OCI-LY3 (cell line): ENCODE measurements at regions not wholly inside any gene's neighbourhood (a gene's known extent, or its start where the extent isn't known, plus 50 kb on each side); places are given as distances from the start of the nearest gene placed in this dataset.

Experiments
- H2AFZ ChIP-seq: fragments of 200-600, 300-600 bp; shearing (Covaris generic); 2 replicates; pipeline ENCODE4 v1.6.0; 2014; ENCODE audit warnings: antibody characterized with exemption, low read depth, low read length
- H3K27ac ChIP-seq: fragments of 200-600, 300-600 bp; sonication (generic); 2 replicates; pipeline ENCODE4 v1.5.1; 2014; ENCODE audit warnings: mild to moderate bottlenecking, low read length, moderate library complexity, mixed read lengths
- H3K27me3 ChIP-seq: fragments of 200-600, 300-600 bp; sonication (generic); 2 replicates; pipeline ENCODE4 v1.6.1; 2014; ENCODE audit warnings: low read depth, low read length, mixed read lengths
- H3K36me3 ChIP-seq: fragments of 200-600, 300-600 bp; sonication (generic); replicated peaks from 2 replicates; pipeline ENCODE3; 2014; ENCODE audit warnings: low read depth, low read length, mixed read lengths
- H3K4me1 ChIP-seq: fragments of 300-600, 200-600 bp; sonication (generic); 2 replicates; pipeline ENCODE4 v1.6.1; 2014; ENCODE audit warnings: low read length, mixed read lengths
- H3K4me2 ChIP-seq: fragments of 200-600, 300-600 bp; sonication (generic); 2 replicates; pipeline ENCODE4 v1.6.1; 2014; ENCODE audit warnings: low read length, mixed read lengths
- H3K4me3 ChIP-seq: fragments of 300-600, 200-600 bp; sonication (generic); 2 replicates; pipeline ENCODE4 v1.5.1; 2014; ENCODE audit warnings: antibody characterized with exemption, mild to moderate bottlenecking, low read length, moderate library complexity
- H3K79me2 ChIP-seq: fragments of 300-600, 200-600 bp; shearing (Covaris generic); 2 replicates; pipeline ENCODE4 v1.6.1; 2014; ENCODE audit warnings: mild to moderate bottlenecking, low read length, mixed read lengths
- H3K9ac ChIP-seq: fragments of 300-600, 200-600 bp; shearing (Covaris generic); 2 replicates; pipeline ENCODE4 v1.6.0; 2014; ENCODE audit warnings: mild to moderate bottlenecking, low read length, moderate library complexity
- H3K9me3 ChIP-seq: fragments of 200-600, 300-600 bp; shearing (Covaris generic); 2 replicates; pipeline ENCODE4 v1.6.1; 2014; ENCODE audit warnings: low read length, mixed read lengths; ENCODE audit not compliant: insufficient read depth
- H4K20me1 ChIP-seq: fragments of 200-600, 300-600 bp; sonication (generic); 2 replicates; pipeline ENCODE4 v1.6.1; 2016; ENCODE audit warnings: low read length, mixed read lengths; ENCODE audit not compliant: insufficient read depth
- EZH2phosphoT487 ChIP-seq: fragments of 200-600 bp; shearing (Covaris generic); IDR thresholded peaks from 2 replicates; pipeline ENCODE4 v1.6.1; 2018; ENCODE audit warnings: antibody characterized with exemption, mixed run types, low read depth
- TF ChIP-seq, protein P1 (sequence below): fragments of 200-600, 300-600 bp; sonication (generic); IDR thresholded peaks from 2 replicates; pipeline ENCODE4 v1.5.1; 2014; ENCODE audit warnings: antibody characterized with exemption, low read length, low read depth

DNA sequence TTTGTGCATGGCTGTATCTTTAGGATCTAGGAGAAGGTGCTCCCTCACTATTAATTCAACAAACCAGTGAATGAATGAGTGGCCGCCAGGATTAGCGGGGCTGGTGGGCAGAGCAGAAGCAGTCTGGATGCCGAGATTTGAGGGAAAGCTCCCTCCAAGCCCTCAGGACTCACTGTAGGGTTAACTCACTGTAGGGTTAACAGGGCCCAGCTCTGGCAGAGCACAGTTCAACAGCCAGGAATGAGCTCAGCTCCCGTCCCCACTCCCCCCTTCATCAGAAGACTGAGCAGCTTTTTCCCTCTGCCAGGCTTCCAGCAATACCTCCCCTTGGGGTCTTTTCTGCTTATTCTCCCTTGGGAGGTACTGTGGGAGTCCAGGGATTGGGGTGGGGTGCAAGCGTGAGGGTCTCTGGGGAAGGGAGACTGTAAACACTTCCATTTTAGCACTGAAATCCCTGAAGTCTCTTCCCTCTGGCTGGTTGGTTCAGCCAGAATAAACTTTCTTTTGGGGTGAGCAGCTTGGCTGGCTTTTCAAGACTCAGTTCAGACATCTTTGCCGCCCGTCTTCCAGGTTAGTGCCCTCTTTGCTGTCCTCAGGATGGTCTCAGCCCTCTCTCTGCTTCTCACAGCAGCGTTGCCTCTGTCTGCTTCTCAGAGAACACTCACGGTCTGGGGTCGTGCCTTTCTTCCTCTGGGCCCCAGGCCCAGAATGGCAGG, 53.7 kb upstream of the WSB1 start:
- Histone ChIP-seq H4K20me1 (peaks cover 47% of the 10 kb centered on the region), H3K4me3 (no peak overlapping the region), H3K27me3 (peaks cover 69% of the 10 kb centered on the region), H2AFZ (no peak overlapping the region), H3K4me1 (peaks cover 55% of the 10 kb centered on the region), H3K27ac (no peak overlapping the region), H3K9me3 (no peaks in the 10 kb centered on the region), H3K4me2 (no peak overlapping the region), H3K36me3 (no peaks in the 10 kb centered on the region), H3K9ac (no peak overlapping the region), H3K79me2 (no peaks in the 10 kb centered on the region)
- TF ChIP-seq, protein P1, sequence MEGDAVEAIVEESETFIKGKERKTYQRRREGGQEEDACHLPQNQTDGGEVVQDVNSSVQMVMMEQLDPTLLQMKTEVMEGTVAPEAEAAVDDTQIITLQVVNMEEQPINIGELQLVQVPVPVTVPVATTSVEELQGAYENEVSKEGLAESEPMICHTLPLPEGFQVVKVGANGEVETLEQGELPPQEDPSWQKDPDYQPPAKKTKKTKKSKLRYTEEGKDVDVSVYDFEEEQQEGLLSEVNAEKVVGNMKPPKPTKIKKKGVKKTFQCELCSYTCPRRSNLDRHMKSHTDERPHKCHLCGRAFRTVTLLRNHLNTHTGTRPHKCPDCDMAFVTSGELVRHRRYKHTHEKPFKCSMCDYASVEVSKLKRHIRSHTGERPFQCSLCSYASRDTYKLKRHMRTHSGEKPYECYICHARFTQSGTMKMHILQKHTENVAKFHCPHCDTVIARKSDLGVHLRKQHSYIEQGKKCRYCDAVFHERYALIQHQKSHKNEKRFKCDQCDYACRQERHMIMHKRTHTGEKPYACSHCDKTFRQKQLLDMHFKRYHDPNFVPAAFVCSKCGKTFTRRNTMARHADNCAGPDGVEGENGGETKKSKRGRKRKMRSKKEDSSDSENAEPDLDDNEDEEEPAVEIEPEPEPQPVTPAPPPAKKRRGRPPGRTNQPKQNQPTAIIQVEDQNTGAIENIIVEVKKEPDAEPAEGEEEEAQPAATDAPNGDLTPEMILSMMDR: no peak
- no peak for TF ChIP-seq EZH2phosphoT487

DNA sequence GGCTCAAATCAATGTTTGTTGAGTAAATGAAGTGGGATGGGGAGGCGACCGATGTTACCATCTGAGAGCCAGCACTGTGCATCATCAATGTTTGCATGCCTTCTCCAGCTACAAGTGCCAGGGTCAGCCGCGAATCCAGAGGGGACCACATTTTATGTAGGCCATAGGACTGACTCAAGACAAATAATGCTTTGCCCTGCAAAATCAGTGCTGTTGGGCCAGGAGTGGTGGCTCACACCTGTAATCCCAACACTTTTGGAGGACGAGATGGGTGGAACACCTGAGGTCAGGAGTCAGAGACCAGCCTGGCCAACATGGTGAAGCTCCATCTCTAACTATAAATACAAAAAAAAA, 53.1 kb upstream of the WSB1 start:
- Histone ChIP-seq H3K4me3 (0 out of 2 replicates have a peak overlapping the region, but pooled peaks have one; percentile 23), H3K4me2 (peak overlapping the region; percentile 65; the same call in 1 of the 2 replicates), H3K9me3 (no peaks in the 10 kb centered on the region), H3K36me3 (no peaks in the 10 kb centered on the region), H4K20me1 (peaks cover 47% of the 10 kb centered on the region), H3K4me1 (peaks cover 59% of the 10 kb centered on the region), H3K27me3 (peaks cover 64% of the 10 kb centered on the region), H3K27ac (no peak overlapping the region), H3K9ac (no peak overlapping the region), H2AFZ (no peak overlapping the region), H3K79me2 (no peaks in the 10 kb centered on the region)
- TF ChIP-seq EZH2phosphoT487: no peak
- TF ChIP-seq, protein P1: no peak

DNA sequence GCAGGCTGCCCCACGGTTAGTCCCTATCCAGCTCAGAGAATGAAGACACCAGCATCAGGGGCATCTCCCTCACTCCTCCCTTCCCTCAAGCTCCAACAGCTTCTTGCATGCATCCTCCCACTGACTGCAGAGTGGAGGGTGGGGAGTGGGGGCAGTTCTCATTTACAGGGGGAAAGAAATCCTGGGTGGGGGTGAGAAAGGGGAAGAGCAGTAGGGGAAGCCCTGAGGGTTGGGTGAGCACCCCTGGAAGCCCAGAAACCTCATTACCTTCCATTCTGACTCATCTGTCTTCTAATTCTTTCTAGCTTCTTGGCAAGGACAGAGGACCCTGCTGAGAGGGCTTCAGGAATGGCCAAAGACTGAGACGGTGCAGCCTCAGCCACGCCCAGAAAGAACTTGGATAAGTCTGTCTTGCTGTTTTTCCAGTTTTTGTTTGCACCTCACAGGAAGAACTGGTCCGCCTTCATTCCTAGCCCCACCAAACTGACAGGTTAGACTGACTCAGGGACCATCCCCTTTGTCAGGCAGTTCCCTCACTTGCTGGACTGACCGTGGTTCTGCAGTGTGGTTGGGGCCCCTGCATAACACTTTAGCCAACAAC, 52.5 kb upstream of the WSB1 start:
- H3K9me3 ChIP-seq: no peaks in the 10 kb centered on the region
- no peak overlapping the region for H3K9ac ChIP-seq
- no peak overlapping the region for H2AFZ ChIP-seq
- H3K4me3 ChIP-seq: peak overlapping the region; percentile 23
- peaks cover 43% of the 10 kb centered on the region for H4K20me1 ChIP-seq
- H3K27me3 ChIP-seq: peaks cover 57% of the 10 kb centered on the region
- no peak overlapping the region for H3K27ac ChIP-seq
- peaks cover 59% of the 10 kb centered on the region for H3K4me1 ChIP-seq
- no peaks in the 10 kb centered on the region for H3K36me3 ChIP-seq
- TF ChIP-seq, protein P1: no peak
- no peak for TF ChIP-seq EZH2phosphoT487
- H3K79me2 ChIP-seq: no peaks in the 10 kb centered on the region
- peak overlapping the region; percentile 65 for H3K4me2 ChIP-seq

DNA sequence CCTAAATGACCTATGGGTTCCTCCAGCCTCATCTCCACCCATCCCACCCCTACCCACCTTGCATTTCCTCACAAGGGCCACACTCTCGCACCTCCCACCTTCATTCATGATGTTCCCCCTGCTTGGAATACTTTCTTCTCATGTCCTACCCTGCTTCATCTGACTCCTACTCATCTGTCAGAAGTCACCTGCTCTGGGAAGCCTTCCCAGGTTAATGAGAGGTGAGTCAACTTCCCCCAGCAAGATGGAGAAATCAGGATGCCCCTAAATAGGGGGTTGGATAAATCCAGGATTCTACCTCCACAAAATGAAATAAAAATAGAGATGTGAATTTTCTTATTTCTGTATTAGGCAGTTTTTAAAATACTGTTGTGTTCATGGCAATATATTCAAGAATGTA, 51.0 kb upstream of the WSB1 start:
- H4K20me1 ChIP-seq: peaks cover 42% of the 10 kb centered on the region
- peaks cover 55% of the 10 kb centered on the region for H3K4me1 ChIP-seq
- no peaks in the 10 kb centered on the region for H3K36me3 ChIP-seq
- no peak overlapping the region for H3K27ac ChIP-seq
- H3K4me3 ChIP-seq: no peak overlapping the region
- no peak overlapping the region for H2AFZ ChIP-seq
- no peaks in the 10 kb centered on the region for H3K9me3 ChIP-seq
- H3K27me3 ChIP-seq: peaks cover 57% of the 10 kb centered on the region
- TF ChIP-seq EZH2phosphoT487: no peak
- TF ChIP-seq, protein P1: no peak
- H3K4me2 ChIP-seq: no peak overlapping the region
- no peak overlapping the region for H3K9ac ChIP-seq
- no peaks in the 10 kb centered on the region for H3K79me2 ChIP-seq
